WTC11 (cell line): ENCODE measurements at regions not wholly inside any gene's neighbourhood (a gene's known extent, or its start where the extent isn't known, plus 50 kb on each side); places are given as distances from the start of the nearest gene placed in this dataset.
A peak's percentile ranks its signal among the peaks of the same experiment; 100 is the strongest.

Experiments used
- ATAC-seq: fragments of 200-7000 bp; cut with Tn5 transposase; 2 replicates; pipeline ENCODE4 v1.10.0; 2021; ENCODE audit warnings: mild to moderate bottlenecking, moderate library complexity
- CTCF ChIA-PET: fragments of 300-600 bp; sonication (Branson Sonifier 250); formaldehyde crosslinking; loops from one replicate; lab custom pipeline; 2021; ENCODE audit warnings: antibody characterized with exemption; lab: Charles Lee
- POLR2A ChIA-PET: fragments of 350-600 bp; sonication (Branson Sonifier 250); formaldehyde crosslinking; loops from one replicate; lab custom pipeline; 2021; ENCODE audit warnings: antibody characterized with exemption; lab: Charles Lee
- DNase-seq: peaks from one replicate; pipeline ENCODE4 v3.0.0; 2021; ENCODE audit warnings: low spot score
- H3K27ac Mint-ChIP-seq: 2 replicates; pipeline ENCODE4 v1.8.0; 2021; ENCODE audit warnings: mixed read lengths
- H3K27me3 Mint-ChIP-seq: 2 replicates; pipeline ENCODE4 v1.8.0; 2021; ENCODE audit warnings: low read depth, mild to moderate bottlenecking, moderate library complexity, mixed read lengths
- H3K36me3 Mint-ChIP-seq: 2 replicates; pipeline ENCODE4 v1.8.0; 2021; ENCODE audit warnings: mixed read lengths
- H3K4me1 Mint-ChIP-seq: 2 replicates; pipeline ENCODE4 v1.8.0; 2022; ENCODE audit warnings: mixed read lengths
- H3K4me3 Mint-ChIP-seq: 2 replicates; pipeline ENCODE4 v1.8.0; 2021; ENCODE audit warnings: mild to moderate bottlenecking, moderate library complexity, mixed read lengths
- H3K9me3 Mint-ChIP-seq: 2 replicates; pipeline ENCODE4 v1.8.0; 2021; ENCODE audit warnings: mixed read lengths
- ATF3 ChIP-seq: sonication (generic); formaldehyde crosslinking; conservative IDR thresholded peaks from 2 replicates; pipeline ENCODE4 v1.8.1; 2022; ENCODE audit warnings: mild to moderate bottlenecking, missing genetic modification reagents
- E2F1 ChIP-seq: sonication (generic); formaldehyde crosslinking; IDR thresholded peaks from 2 replicates; pipeline ENCODE4 v1.8.0; 2022; ENCODE audit warnings: mild to moderate bottlenecking, missing genetic modification reagents
- ETV6 ChIP-seq: sonication (generic); formaldehyde crosslinking; IDR thresholded peaks from 2 replicates; pipeline ENCODE4 v1.8.1; 2022; ENCODE audit warnings: mild to moderate bottlenecking, missing genetic modification reagents
- FOXK1 ChIP-seq: sonication (generic); formaldehyde crosslinking; IDR thresholded peaks from 2 replicates; pipeline ENCODE4 v1.8.0; 2022; ENCODE audit warnings: mild to moderate bottlenecking, moderate library complexity, missing genetic modification reagents
- HMGA2 ChIP-seq: fragments of 250-450 bp; sonication (Bioruptor Pico); IDR thresholded peaks from 2 replicates; pipeline ENCODE4 v1.4.0; 2021; ENCODE audit warnings: mild to moderate bottlenecking, moderate library complexity
- IRF2 ChIP-seq: sonication (generic); formaldehyde crosslinking; IDR thresholded peaks from 2 replicates; pipeline ENCODE4 v1.8.0; 2022; ENCODE audit warnings: low read depth, missing genetic modification reagents, borderline replicate concordance
- NFE2L1 ChIP-seq: sonication (generic); formaldehyde crosslinking; IDR thresholded peaks from 2 replicates; pipeline ENCODE4 v1.8.1; 2023; ENCODE audit warnings: missing genetic modification reagents
- NR1H2 ChIP-seq: sonication (generic); formaldehyde crosslinking; IDR thresholded peaks from 2 replicates; pipeline ENCODE4 v1.9.0; 2021; ENCODE audit warnings: mild to moderate bottlenecking, moderate library complexity, missing genetic modification reagents
- PRDM15 ChIP-seq: sonication (generic); formaldehyde crosslinking; IDR thresholded peaks from 2 replicates; pipeline ENCODE4 v1.8.0; 2022; ENCODE audit warnings: missing genetic modification reagents
- TEAD1 ChIP-seq: sonication (generic); formaldehyde crosslinking; IDR thresholded peaks from 2 replicates; pipeline ENCODE4 v1.8.0; 2022; ENCODE audit warnings: mild to moderate bottlenecking, missing genetic modification reagents
- ZBTB21 ChIP-seq: sonication (generic); formaldehyde crosslinking; IDR thresholded peaks from 2 replicates; pipeline ENCODE4 v1.8.1; 2023; ENCODE audit warnings: mild to moderate bottlenecking, missing genetic modification reagents, borderline replicate concordance
- ZNF138 ChIP-seq: sonication (generic); formaldehyde crosslinking; conservative IDR thresholded peaks from 2 replicates; pipeline ENCODE4 v1.8.1; 2022; ENCODE audit warnings: mild to moderate bottlenecking, moderate library complexity, missing genetic modification reagents
- ZNF281 ChIP-seq: sonication (generic); formaldehyde crosslinking; IDR thresholded peaks from 2 replicates; pipeline ENCODE4 v1.8.0; 2023; ENCODE audit warnings: mild to moderate bottlenecking, missing genetic modification reagents
- ZNF512 ChIP-seq: sonication (generic); formaldehyde crosslinking; IDR thresholded peaks from 2 replicates; pipeline ENCODE4 v1.8.1; 2022; ENCODE audit warnings: missing genetic modification reagents, borderline replicate concordance
- TF ChIP-seq, protein P1 (sequence below): fragments of 250-450 bp; sonication (Bioruptor Pico); conservative IDR thresholded peaks from 2 replicates; pipeline ENCODE4 v1.9.0; 2021; ENCODE audit warnings: mild to moderate bottlenecking

DNA sequence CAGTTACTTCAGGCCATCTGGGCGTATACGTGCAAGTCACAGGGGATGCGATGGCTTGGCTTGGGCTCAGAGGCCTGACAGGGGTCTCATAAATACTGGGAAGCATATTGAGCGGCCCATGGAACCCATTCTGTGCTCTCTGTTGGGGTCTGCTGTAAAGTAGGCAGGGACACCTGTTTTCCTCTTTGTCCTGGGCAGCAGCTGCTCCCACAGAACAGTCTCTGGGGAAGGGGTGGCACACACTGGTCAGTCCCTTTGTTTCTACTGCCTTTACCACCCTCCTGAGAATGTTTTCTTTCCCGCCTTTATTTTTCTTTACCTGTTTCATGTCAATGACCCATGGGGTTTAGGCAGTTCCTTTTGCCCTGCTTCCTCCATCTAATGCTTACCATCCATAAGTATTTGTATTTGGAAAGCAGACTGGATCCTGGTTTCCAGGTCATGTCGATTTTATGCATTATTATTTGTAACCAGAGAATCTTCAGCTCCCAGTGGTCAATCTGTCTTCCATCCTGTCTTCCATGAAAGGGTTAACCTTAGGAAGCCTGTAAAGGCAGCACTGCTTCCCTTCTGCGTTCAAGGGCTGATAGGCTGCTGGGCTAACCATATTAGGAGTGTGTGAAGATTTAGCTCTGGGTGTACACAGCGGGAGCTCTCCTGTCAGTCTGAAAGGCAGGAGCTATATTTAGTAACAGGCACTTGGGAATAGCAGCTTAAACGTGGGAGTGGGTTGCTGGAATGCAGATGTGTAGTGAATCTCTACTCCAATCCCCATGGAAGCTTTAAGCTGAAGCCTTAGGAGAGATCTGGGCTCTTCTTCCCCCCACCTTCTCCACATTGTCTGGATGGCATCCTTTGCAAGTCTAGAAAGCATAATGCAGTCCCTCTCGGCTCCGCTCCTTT lies 124.0 kb downstream of the DYRK2 start:
- ATAC-seq (peak; percentile 99), DNase-seq (peak; percentile 51)
- ChIA-PET POLR2A (interaction anchor here (0.6 to 1.3 kb wide), 2 partner anchors 12 to 109 kb away, joined by 3 read pairs; no protein-coding TSS in a partner anchor), CTCF (interaction anchor here (0.8 to 1.0 kb wide), 4 partner anchors 125 to 416 kb away, joined by 3 to 5 read pairs (median 4); no protein-coding TSS in a partner anchor)
- peak overlapping the region; percentile 88 for H3K27ac Mint-ChIP-seq
- H3K27me3 Mint-ChIP-seq, result peaks cover 7% of the 10 kb centered on the region
- H3K4me1 Mint-ChIP-seq, result peaks cover 32% of the 10 kb centered on the region
- H3K4me3 Mint-ChIP-seq, result peak overlapping the region; percentile 51
- H3K36me3 Mint-ChIP-seq, result peaks cover 28% of the 10 kb centered on the region
- H3K9me3 Mint-ChIP-seq, result peaks cover 29% of the 10 kb centered on the region
- TF ChIP-seq ETV6 (CRISPR knock-in tag), result no peak
- no peak for TF ChIP-seq ZNF138 (CRISPR knock-in tag)
- 0 out of 2 replicates have a peak, but pooled peaks have one; percentile 27 for TF ChIP-seq ZBTB21 (CRISPR knock-in tag)
- no peak for TF ChIP-seq IRF2 (CRISPR knock-in tag)
- no peak for TF ChIP-seq ZNF512 (CRISPR knock-in tag)
- TF ChIP-seq ZNF281 (CRISPR knock-in tag), result no peak
- no peak for TF ChIP-seq HMGA2 (CRISPR knock-in tag)
- TF ChIP-seq ATF3 (CRISPR knock-in tag), result no peak
- TF ChIP-seq, protein P1, sequence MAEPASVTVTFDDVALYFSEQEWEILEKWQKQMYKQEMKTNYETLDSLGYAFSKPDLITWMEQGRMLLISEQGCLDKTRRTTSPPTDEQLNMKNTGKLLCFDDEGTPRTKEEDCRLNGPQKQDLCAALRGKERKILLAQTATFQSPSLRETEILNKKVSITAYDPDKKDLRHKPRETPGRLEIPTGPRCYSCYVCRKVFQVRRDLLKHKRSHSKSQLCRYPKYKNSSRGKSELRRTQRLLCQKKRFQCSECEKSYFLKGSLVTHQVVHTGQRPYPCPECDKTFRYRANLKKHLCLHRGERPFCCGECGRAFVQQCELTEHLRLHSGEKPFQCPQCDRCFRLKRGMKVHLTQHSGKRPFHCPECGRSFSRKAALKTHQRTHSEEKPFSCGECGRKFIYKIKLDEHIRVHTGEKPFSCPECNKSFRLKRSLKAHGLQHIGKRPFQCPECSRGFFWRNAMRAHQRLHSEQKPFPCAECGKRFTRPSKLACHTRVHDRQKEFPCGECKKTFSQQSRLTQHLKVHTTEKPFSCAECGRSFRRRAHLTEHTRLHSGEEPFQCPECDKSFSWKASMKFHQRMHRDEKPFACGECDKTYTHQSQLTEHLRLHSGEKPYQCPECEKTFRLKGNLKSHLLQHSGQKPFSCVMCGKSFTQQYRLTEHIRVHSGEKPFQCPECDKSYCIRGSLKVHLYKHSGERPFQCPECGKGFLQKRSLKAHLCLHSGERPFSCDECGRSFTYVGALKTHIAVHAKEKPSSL (CRISPR knock-in tag), result no peak
- TF ChIP-seq TEAD1 (CRISPR knock-in tag), result peak; percentile 74; the same call in 1 of the 2 replicates
- TF ChIP-seq FOXK1, result 0 out of 2 replicates have a peak, but pooled peaks have one; percentile 26
- TF ChIP-seq, all 79 proteins: peak for 3

DNA sequence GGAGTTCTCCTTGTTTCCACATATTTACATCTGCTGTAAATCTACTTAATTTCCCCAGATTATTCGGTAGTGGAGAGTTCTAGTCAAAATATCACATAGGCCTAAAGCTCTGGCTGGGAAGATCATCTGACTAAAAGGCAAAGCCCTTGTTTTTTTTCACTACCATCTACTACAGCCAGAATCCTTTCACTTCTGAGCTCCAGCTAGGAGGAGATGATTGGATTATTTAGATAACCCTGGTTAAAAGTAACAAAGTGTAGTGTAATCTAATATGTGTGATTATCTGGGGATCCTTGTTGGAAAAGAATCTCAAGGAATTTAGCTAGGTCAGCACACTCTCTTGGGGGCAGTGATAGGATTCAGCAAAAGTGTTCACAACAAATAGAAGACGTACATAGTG lies 125.4 kb downstream of the DYRK2 start:
- ATAC-seq, result no peak
- ChIA-PET POLR2A (no interaction called here), CTCF (interaction anchor here (0.6 to 1.4 kb wide), 2 partner anchors 11 to 169 kb away, joined by 3 to 5 read pairs; no protein-coding TSS in a partner anchor)
- Mint-ChIP-seq H3K27me3 (peaks cover 7% of the 10 kb centered on the region), H3K4me1 (peaks cover 32% of the 10 kb centered on the region), H3K27ac (peak overlapping the region; percentile 99), H3K9me3 (peaks cover 29% of the 10 kb centered on the region), H3K4me3 (peak overlapping the region; percentile 44; the same call in 1 of the 2 replicates), H3K36me3 (peaks cover 28% of the 10 kb centered on the region)
- DNase-seq, result no peak
- TF ChIP-seq NFE2L1 (CRISPR knock-in tag), result no peak

GRCh38 chr12:67774983-67775587 lies 126.5 kb downstream of the DYRK2 start:
- DNase-seq, result no peak
- peaks cover 32% of the 10 kb centered on the region for H3K4me1 Mint-ChIP-seq
- CTCF ChIA-PET, result interaction anchor here (1.4 kb wide), 1 partner anchor 168 kb away, joined by 3 read pairs; no protein-coding TSS in a partner anchor
- peaks cover 25% of the 10 kb centered on the region for H3K36me3 Mint-ChIP-seq
- no peak overlapping the region for H3K4me3 Mint-ChIP-seq
- H3K27me3 Mint-ChIP-seq, result peaks cover 7% of the 10 kb centered on the region
- H3K9me3 Mint-ChIP-seq, result peaks cover 26% of the 10 kb centered on the region
- no peak overlapping the region for H3K27ac Mint-ChIP-seq
- POLR2A ChIA-PET, result no interaction called here
- TF ChIP-seq PRDM15 (CRISPR knock-in tag) (no peak), NR1H2 (CRISPR knock-in tag) (no peak), E2F1 (no peak)
- ATAC-seq, result no peak
